ENCODE measurements at regions not wholly inside any gene's neighbourhood (a gene's known extent, or its start where the extent isn't known, plus 50 kb on each side); places are given as distances from the start of the nearest gene placed in this dataset.

- no peak overlapping the region for H3K27ac ChIP-seq (ENCODE audit: insufficient read depth, low read depth, low read length)
- FAIRE-seq (no peak), DNase-seq (ENCODE audit: low read depth, low spot score) (no peak)
- no peaks in the 10 kb centered on the region for H3K4me1 ChIP-seq (ENCODE audit: control insufficient read depth, extremely low read depth, insufficient read depth, low read length)
- no peaks in the 10 kb centered on the region for H3K27me3 ChIP-seq (ENCODE audit: control insufficient read depth in 2 of 2, insufficient read depth in 2 of 2, low read length in 2 of 2)
- no peaks in the 10 kb centered on the region for H3K36me3 ChIP-seq (ENCODE audit: control insufficient read depth in 2 of 2, extremely low read depth in 1 of 2, insufficient read depth in 2 of 2, low read length in 2 of 2)
- TF ChIP-seq CTCF (IDR thresholded peaks at IDR 0.05; ENCODE audit: extremely low read depth in 1 of 2, insufficient read depth in 1 of 2, low read depth in 1 of 2, low read length in 2 of 2) (no peak), MYC (IDR thresholded peaks at IDR 0.05; ENCODE audit: low read depth, low read length) (no peak), POLR2A (IDR thresholded peaks at IDR 0.05; ENCODE audit: low read depth, low read length) (no peak), JUN (IDR thresholded peaks at IDR 0.05; ENCODE audit: borderline replicate concordance, insufficient read depth, insufficient read length, low read depth) (no peak), GATA2 (IDR thresholded peaks at IDR 0.05; ENCODE audit: insufficient read depth, insufficient read length, low read depth, low read length) (no peak), EZH2 (IDR thresholded peaks at IDR 0.05; ENCODE audit: borderline replicate concordance, low read depth, low read length, severe bottlenecking) (no peak), FOS (IDR thresholded peaks at IDR 0.05; ENCODE audit: borderline replicate concordance, insufficient read depth, low read length) (no peak), POLR2AphosphoS5 (IDR thresholded peaks at IDR 0.05; ENCODE audit: insufficient read depth, low read depth, low read length) (no peak)
- no peak overlapping the region for H3K4me3 ChIP-seq (replicated peaks in 1 of 3; ENCODE audit: insufficient read depth in 1 of 3, low read depth in 1 of 3, low read length in 3 of 3)
- intact Hi-C loops (cut with micrococcal nuclease), result no loop called here
- no TSS peak for BruUV-seq (replicated peaks)
- no peaks in the 10 kb centered on the region for H4K20me1 ChIP-seq (replicated peaks; ENCODE audit: control insufficient read depth, extremely low read depth, insufficient read depth, low read length)
- dilution Hi-C loops (cut with MboI; ENCODE audit: extremely low pct_ligation_motif_present, low sequenced_read_pairs), result no loop called here
- H3K4me2 ChIP-seq (ENCODE audit: insufficient read depth, low read length), result no peak overlapping the region
- no peak overlapping the region for H3K9ac ChIP-seq (replicated peaks; ENCODE audit: extremely low read depth, insufficient read depth, low read length)
- no peak overlapping the region for H2AFZ ChIP-seq (ENCODE audit: low read depth, low read length)
- H3K9me1 ChIP-seq (replicated peaks; ENCODE audit: control insufficient read depth, extremely low read depth, insufficient read depth, low read length), result no peaks in the 10 kb centered on the region
- peaks cover 3% of the 10 kb centered on the region for H3K9me3 ChIP-seq (replicated peaks; ENCODE audit: control insufficient read depth, insufficient read depth, low read length)
- CTCF ChIA-PET, result interaction anchor here (1.0 kb wide), 1 partner anchor 231 kb away, joined by 5 read pairs; no protein-coding TSS in a partner anchor
- POLR2A ChIA-PET, result no interaction called here
- no peaks in the 10 kb centered on the region for H3K79me2 ChIP-seq (ENCODE audit: control insufficient read depth, insufficient read depth, low read length)
Measured at GRCh38 chr3:22729212-22729611, 473.9 kb upstream of the UBE2E2 start.

Measured in endothelial cell of umbilical vein (primary cell).